ENCODE measurements at regions not wholly inside any gene's neighbourhood (a gene's known extent, or its start where the extent isn't known, plus 50 kb on each side); places are given as distances from the start of the nearest gene placed in this dataset.
A peak's percentile ranks its signal among the peaks of the same experiment; 100 is the strongest.

GRCh38 chr5:124606543-124606942 lies 139.9 kb downstream of the ZNF608 start:
- CTCF ChIA-PET: no interaction called here
- POLR2A ChIA-PET: interaction anchor here (0.7 kb wide), 1 partner anchor 10 kb away, joined by 3 read pairs; no protein-coding TSS in a partner anchor

GRCh38 chr5:124606093-124606492 lies 140.3 kb downstream of the ZNF608 start:
- ChIA-PET POLR2A (interaction anchor here (0.7 kb wide), 1 partner anchor 9 kb away, joined by 3 read pairs; no protein-coding TSS in a partner anchor), CTCF (no interaction called here)
- Histone ChIP-seq H3K4me1 (ENCODE audit: control insufficient read depth, insufficient read depth, low read length) (no peaks in the 10 kb centered on the region; the same call in 1 of the 2 replicates), H3K4me3 (ENCODE audit: low read depth, low read length) (no peak overlapping the region), H3K36me3 (ENCODE audit: control insufficient read depth in 2 of 2, insufficient read depth in 1 of 2, low read length in 2 of 2) (no peaks in the 10 kb centered on the region), H3K27ac (ENCODE audit: extremely low read depth, low read depth, low read length) (no peak overlapping the region), H3K9me3 (ENCODE audit: control insufficient read depth, insufficient read depth, low read depth, low read length) (no peaks in the 10 kb centered on the region)
- no peak for TF ChIP-seq AEBP2 (tag by site-specific recombination; IDR thresholded peaks at IDR 0.05; ENCODE audit: borderline replicate concordance)
- no peak for TF ChIP-seq ZNF701 (tag by site-specific recombination; IDR thresholded peaks at IDR 0.05)
- no peak for TF ChIP-seq ZSCAN23 (tag by site-specific recombination; IDR thresholded peaks at IDR 0.05)

More at GRCh38 chr5:124606543-124606942, 139.9 kb downstream of the ZNF608 start:
- no peaks in the 10 kb centered on the region for H3K36me3 ChIP-seq (ENCODE audit: control insufficient read depth in 2 of 2, insufficient read depth in 1 of 2, low read length in 2 of 2)
- no peak overlapping the region for H3K27ac ChIP-seq (ENCODE audit: extremely low read depth, low read depth, low read length)
- TF ChIP-seq PRDM10 (tag by site-specific recombination; IDR thresholded peaks at IDR 0.05) (no peak), IKZF3 (tag by site-specific recombination; IDR thresholded peaks at IDR 0.05) (0 out of 2 replicates have a peak, but pooled peaks have one; percentile 15), CTCF (tag by site-specific recombination; IDR thresholded peaks at IDR 0.05) (no peak), ZBTB6 (tag by site-specific recombination; IDR thresholded peaks at IDR 0.05) (no peak)
- H3K9me3 ChIP-seq (ENCODE audit: control insufficient read depth, insufficient read depth, low read depth, low read length): no peaks in the 10 kb centered on the region
- H3K4me1 ChIP-seq (ENCODE audit: control insufficient read depth, insufficient read depth, low read length): no peaks in the 10 kb centered on the region; the same call in 1 of the 2 replicates
- H3K4me3 ChIP-seq (ENCODE audit: low read depth, low read length): no peak overlapping the region

- H3K4me3 ChIP-seq (ENCODE audit: low read depth, low read length): no peak overlapping the region
- H3K36me3 ChIP-seq (ENCODE audit: control insufficient read depth in 2 of 2, insufficient read depth in 1 of 2, low read length in 2 of 2): no peaks in the 10 kb centered on the region
- ChIA-PET CTCF (no interaction called here), POLR2A (no interaction called here)
- H3K4me1 ChIP-seq (ENCODE audit: control insufficient read depth, insufficient read depth, low read length): no peaks in the 10 kb centered on the region; the same call in 1 of the 2 replicates
- TF ChIP-seq ZNF37A (tag by site-specific recombination; IDR thresholded peaks at IDR 0.05) (no peak), ZNF426 (tag by site-specific recombination; IDR thresholded peaks at IDR 0.05) (no peak), KLF9 (tag by site-specific recombination; IDR thresholded peaks at IDR 0.05; ENCODE audit: low read depth) (no peak), ZNF169 (tag by site-specific recombination; IDR thresholded peaks at IDR 0.05) (no peak), REST (tag by site-specific recombination; IDR thresholded peaks at IDR 0.05) (no peak)
- no peak overlapping the region for H3K27ac ChIP-seq (ENCODE audit: extremely low read depth, low read depth, low read length)
- no peaks in the 10 kb centered on the region for H3K9me3 ChIP-seq (ENCODE audit: control insufficient read depth, insufficient read depth, low read depth, low read length)
These were observed 140.9 kb downstream of the ZNF608 start for GRCh38 chr5:124605541-124605940.

All from HEK293 (cell line).